Parathyroid adenoma (tissue), 2 donors: ENCODE measurements at regions not wholly inside any gene's neighbourhood (a gene's known extent, or its start where the extent isn't known, plus 50 kb on each side); places are given as distances from the start of the nearest gene placed in this dataset.

Experiments
- H2AFZ ChIP-seq: fragments of 300-600 bp; sonication (generic); one replicate; pipeline ENCODE4 v1.7.0; 2017; ENCODE audit warnings: antibody characterized with exemption, mild to moderate bottlenecking
- H3K27ac ChIP-seq: fragments of 300-600 bp; sonication (generic); one replicate; pipeline ENCODE4 v1.7.0; 2017
- H3K27me3 ChIP-seq: fragments of 300-600 bp; sonication (generic); one replicate; pipeline ENCODE4 v1.7.0; 2017; ENCODE audit warnings: low read length; ENCODE audit not compliant: control insufficient read depth, insufficient read depth
- H3K36me3 ChIP-seq: fragments of 300-600 bp; sonication (generic); one replicate; pipeline ENCODE4 v1.7.0; 2017; ENCODE audit warnings: low read length; ENCODE audit not compliant: control insufficient read depth, insufficient read depth
- H3K4me1 ChIP-seq: fragments of 300-600 bp; sonication (generic); one replicate; pipeline ENCODE4 v1.7.0; 2017; ENCODE audit warnings: control low read depth
- H3K4me2 ChIP-seq: fragments of 300-600 bp; sonication (generic); one replicate; pipeline ENCODE4 v1.7.0; 2017; ENCODE audit warnings: low read length
- H3K4me3 ChIP-seq: fragments of 300-600 bp; sonication (generic); one replicate; pipeline ENCODE4 v1.7.0; 2017; ENCODE audit warnings: low read depth, low read length
- H3K79me2 ChIP-seq: fragments of 300-600 bp; sonication (generic); one replicate; pipeline ENCODE4 v1.7.0; 2017; ENCODE audit warnings: control low read depth
- H3K9ac ChIP-seq: fragments of 300-600 bp; sonication (generic); one replicate; pipeline ENCODE4 v1.7.0; 2017; ENCODE audit warnings: mild to moderate bottlenecking
- H3K9me3 ChIP-seq: fragments of 300-600 bp; sonication (generic); one replicate; pipeline ENCODE4 v1.7.0; 2017; ENCODE audit warnings: low read length; ENCODE audit not compliant: control insufficient read depth
- CTCF ChIP-seq: fragments of 300-600 bp; sonication (generic); IDR thresholded peaks from one replicate; pipeline ENCODE4 v1.7.0; 2017; ENCODE audit warnings: antibody characterized with exemption, mild to moderate bottlenecking
- donor health status: primary hyperparathyroidism.

- Histone ChIP-seq H3K4me3 (no peak overlapping the region), H3K9me3 (no peaks in the 10 kb centered on the region), H3K36me3 (no peaks in the 10 kb centered on the region), H3K4me2 (no peak overlapping the region), H2AFZ (no peak overlapping the region), H3K79me2 (no peaks in the 10 kb centered on the region), H3K9ac (no peak overlapping the region), H3K27ac (no peak overlapping the region), H3K4me1 (no peaks in the 10 kb centered on the region), H3K27me3 (no peaks in the 10 kb centered on the region)
- no peak for TF ChIP-seq CTCF
Observed at GRCh38 chr5:12707560-12707959, 803.3 kb upstream of the CTNND2 start.

- Histone ChIP-seq H3K27me3 (no peaks in the 10 kb centered on the region), H3K9me3 (no peaks in the 10 kb centered on the region), H3K4me3 (no peak overlapping the region), H2AFZ (no peak overlapping the region), H3K36me3 (no peaks in the 10 kb centered on the region), H3K4me1 (no peaks in the 10 kb centered on the region), H3K79me2 (no peaks in the 10 kb centered on the region), H3K9ac (no peak overlapping the region), H3K4me2 (no peak overlapping the region), H3K27ac (no peak overlapping the region)
- no peak for TF ChIP-seq CTCF
Observed at GRCh38 chr5:12704955-12705354, 800.7 kb upstream of the CTNND2 start.

- H2AFZ ChIP-seq, result no peak overlapping the region
Observed at GRCh38 chr5:12703254-12703653, 799.0 kb upstream of the CTNND2 start.

GRCh38 chr5:12695651-12696050 is 791.4 kb upstream of the CTNND2 start:
- no peak overlapping the region for H2AFZ ChIP-seq
- H3K4me2 ChIP-seq, result no peak overlapping the region
- no peak for TF ChIP-seq CTCF
- H3K9ac ChIP-seq, result no peak overlapping the region
- no peak overlapping the region for H3K27ac ChIP-seq
- no peaks in the 10 kb centered on the region for H3K9me3 ChIP-seq
- peaks cover 4% of the 10 kb centered on the region for H3K27me3 ChIP-seq
- no peaks in the 10 kb centered on the region for H3K36me3 ChIP-seq
- H3K4me3 ChIP-seq, result no peak overlapping the region
- H3K79me2 ChIP-seq, result no peaks in the 10 kb centered on the region
- H3K4me1 ChIP-seq, result no peaks in the 10 kb centered on the region

More at GRCh38 chr5:12703254-12703653, 799.0 kb upstream of the CTNND2 start:
- no peak overlapping the region for H3K4me3 ChIP-seq
- H3K27ac ChIP-seq, result no peak overlapping the region
- H3K9me3 ChIP-seq, result no peaks in the 10 kb centered on the region
- no peak overlapping the region for H3K4me2 ChIP-seq
- H3K27me3 ChIP-seq, result no peaks in the 10 kb centered on the region
- TF ChIP-seq CTCF, result no peak
- no peaks in the 10 kb centered on the region for H3K79me2 ChIP-seq
- no peaks in the 10 kb centered on the region for H3K36me3 ChIP-seq
- no peak overlapping the region for H3K9ac ChIP-seq
- H3K4me1 ChIP-seq, result no peaks in the 10 kb centered on the region

- Histone ChIP-seq H3K36me3 (no peaks in the 10 kb centered on the region), H3K4me1 (no peaks in the 10 kb centered on the region), H2AFZ (no peak overlapping the region), H3K4me2 (no peak overlapping the region), H3K27ac (no peak overlapping the region), H3K79me2 (no peaks in the 10 kb centered on the region), H3K9ac (no peak overlapping the region), H3K4me3 (no peak overlapping the region), H3K9me3 (no peaks in the 10 kb centered on the region), H3K27me3 (peaks cover 4% of the 10 kb centered on the region)
- no peak for TF ChIP-seq CTCF
Observed at GRCh38 chr5:12691330-12691729, 787.1 kb upstream of the CTNND2 start.
